Right lobe of liver (tissue), 4 donors: ENCODE measurements at regions not wholly inside any gene's neighbourhood (a gene's known extent, or its start where the extent isn't known, plus 50 kb on each side); places are given as distances from the start of the nearest gene placed in this dataset.
"Not testable (repeated sequence)": the region's sequence is repeated elsewhere in the genome, so short reads cannot be mapped to it uniquely, and the experiment has no call there.

ENCODE experiments used
- POLR2A ChIP-seq: fragments of 450-650 bp; IDR thresholded peaks from one replicate; pipeline ENCODE4 v1.6.1; 2017; ENCODE audit warnings: antibody characterized with exemption, mild to moderate bottlenecking
- TF ChIP-seq, protein P1 (sequence below), 4 donors: fragments of 200-600 bp in 3 of 4; fragments of 450-650 bp in 1 of 4; IDR thresholded peaks; one replicate each; pipeline versions ENCODE4 v1.5.1 to v1.8.0; 2016 to 2022; ENCODE audit warnings: antibody characterized with exemption in 4 of 4, mild to moderate bottlenecking in 2 of 4
- donor health status: DM: no; HTN: no; CAD: no.
- donor health status: DM: no; HTN: no; CAD: no.
- donor health status: DM: no; HTN: yes; CAD: no.

DNA sequence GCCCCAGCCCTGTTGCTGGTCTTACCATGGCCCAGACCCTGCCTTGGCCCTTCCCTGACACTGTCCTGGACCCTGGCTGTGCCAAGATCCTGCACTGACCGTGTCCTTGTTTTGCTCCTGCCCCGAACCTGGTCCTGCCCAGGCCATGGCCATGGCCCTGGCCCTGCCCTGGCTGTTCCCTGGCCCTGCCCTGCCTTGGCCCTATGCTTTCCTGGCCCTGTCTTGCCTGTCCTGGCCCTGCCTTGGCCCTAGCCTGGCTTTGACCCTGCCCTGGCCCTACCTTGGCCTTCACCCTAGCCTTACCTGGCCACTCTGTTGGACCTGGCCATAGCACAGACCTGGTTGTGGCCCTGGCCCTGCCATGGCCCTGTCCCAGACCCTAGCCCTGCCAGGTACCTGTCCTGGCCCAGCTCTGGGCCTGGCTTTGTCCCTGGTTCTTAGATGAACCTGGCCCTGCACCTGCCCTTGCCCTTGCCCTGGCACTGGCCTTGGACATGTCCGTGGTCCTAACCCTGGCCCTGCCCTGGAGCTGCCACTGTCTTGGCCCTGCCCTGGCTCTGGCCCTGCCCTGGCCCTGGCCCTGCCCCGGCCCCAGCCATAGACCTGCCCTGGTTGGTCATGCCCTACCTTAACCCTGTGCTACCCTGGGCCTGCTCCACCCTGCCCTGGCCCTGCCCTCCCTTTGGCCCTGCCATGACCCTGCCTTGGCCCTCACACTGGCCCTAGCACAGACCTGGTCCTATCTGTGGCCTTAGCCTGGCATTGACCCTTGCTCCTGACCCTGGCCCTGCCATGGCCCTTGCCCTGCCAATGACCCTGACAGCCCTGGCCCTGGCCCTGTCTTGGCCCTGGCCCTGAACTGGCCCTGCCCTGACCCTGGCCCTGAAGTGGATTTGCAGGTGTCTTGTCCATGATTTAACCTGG is 238.1 kb downstream of the GOLGA6L6 start:
- TF ChIP-seq, protein P1, sequence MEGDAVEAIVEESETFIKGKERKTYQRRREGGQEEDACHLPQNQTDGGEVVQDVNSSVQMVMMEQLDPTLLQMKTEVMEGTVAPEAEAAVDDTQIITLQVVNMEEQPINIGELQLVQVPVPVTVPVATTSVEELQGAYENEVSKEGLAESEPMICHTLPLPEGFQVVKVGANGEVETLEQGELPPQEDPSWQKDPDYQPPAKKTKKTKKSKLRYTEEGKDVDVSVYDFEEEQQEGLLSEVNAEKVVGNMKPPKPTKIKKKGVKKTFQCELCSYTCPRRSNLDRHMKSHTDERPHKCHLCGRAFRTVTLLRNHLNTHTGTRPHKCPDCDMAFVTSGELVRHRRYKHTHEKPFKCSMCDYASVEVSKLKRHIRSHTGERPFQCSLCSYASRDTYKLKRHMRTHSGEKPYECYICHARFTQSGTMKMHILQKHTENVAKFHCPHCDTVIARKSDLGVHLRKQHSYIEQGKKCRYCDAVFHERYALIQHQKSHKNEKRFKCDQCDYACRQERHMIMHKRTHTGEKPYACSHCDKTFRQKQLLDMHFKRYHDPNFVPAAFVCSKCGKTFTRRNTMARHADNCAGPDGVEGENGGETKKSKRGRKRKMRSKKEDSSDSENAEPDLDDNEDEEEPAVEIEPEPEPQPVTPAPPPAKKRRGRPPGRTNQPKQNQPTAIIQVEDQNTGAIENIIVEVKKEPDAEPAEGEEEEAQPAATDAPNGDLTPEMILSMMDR (IDR thresholded peaks at IDR 0.05): not testable (repeated sequence)
- TF ChIP-seq POLR2A: not testable (repeated sequence)
